ENCODE measurements at regions not wholly inside any gene's neighbourhood (a gene's known extent, or its start where the extent isn't known, plus 50 kb on each side); places are given as distances from the start of the nearest gene placed in this dataset.

- DNase-seq (ENCODE audit: low spot score): no peak
Measured at GRCh38 chr5:67413721-67414120, 217.1 kb upstream of the CD180 start.

DNA sequence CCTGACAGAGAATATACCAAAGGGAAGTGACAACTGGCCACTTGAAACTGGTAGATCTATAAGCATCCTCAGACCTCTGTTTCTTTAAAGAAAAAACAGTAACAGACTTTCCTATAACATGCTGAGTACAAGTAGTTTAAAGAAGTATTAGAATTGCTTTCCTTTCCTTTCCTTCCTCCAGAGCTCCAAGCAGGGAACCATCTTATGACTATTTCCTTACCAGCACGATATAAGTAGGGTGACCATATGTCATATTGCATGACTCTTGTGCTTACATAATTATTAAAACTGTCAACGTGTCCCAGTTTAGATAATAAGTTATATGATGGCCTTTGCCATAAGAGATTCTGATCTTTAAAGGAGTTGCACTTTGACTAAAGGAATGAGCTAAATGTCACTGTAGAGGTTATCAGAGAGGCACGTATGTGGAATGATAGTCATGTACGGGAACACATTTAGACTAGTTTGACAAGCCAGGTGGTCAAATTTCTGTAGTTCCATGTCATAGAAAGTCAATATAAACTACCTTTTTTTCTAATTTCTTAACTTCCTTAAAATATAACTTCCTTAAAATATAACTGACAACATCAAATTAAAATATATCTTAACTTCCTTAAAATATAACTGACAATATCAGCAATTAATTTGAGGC, 212.7 kb upstream of the CD180 start:
- no peak for DNase-seq (ENCODE audit: low spot score)

DNA sequence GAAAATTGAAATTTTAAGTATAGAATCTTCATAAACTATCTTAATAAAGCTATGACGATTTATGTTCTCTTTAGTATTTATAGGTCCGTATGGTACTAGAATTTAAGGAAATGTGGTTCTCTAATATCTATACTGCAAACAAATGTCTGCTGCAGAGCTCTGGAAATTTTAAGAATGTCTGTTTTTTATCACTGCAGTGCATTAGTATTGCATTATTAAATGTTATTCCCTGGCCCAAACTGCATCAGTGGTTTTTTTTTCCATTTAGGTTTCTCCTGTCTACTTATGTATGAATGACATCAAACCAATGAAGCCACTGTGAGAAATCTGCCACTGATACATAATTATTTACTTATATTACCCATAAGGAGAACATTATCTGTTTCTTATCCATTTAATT, 211.4 kb upstream of the CD180 start:
- DNase-seq (ENCODE audit: low spot score): no peak

- DNase-seq (ENCODE audit: low spot score): no peak
Measured at GRCh38 chr5:67405755-67406154, 209.2 kb upstream of the CD180 start.

DNA sequence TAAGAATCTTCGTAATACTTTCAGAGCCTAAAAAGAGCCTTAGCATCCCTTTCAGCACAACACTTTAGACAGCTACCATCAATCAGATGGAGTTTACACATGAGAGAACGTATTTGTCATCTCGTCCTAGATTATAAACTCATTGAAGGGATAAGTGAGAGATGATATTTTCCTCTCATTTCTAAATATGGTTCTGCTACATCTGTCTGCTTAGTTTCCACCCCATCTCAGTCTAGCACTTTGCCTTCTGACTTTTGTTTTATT, 208.4 kb upstream of the CD180 start:
- no peak for DNase-seq (ENCODE audit: low spot score)

DNA sequence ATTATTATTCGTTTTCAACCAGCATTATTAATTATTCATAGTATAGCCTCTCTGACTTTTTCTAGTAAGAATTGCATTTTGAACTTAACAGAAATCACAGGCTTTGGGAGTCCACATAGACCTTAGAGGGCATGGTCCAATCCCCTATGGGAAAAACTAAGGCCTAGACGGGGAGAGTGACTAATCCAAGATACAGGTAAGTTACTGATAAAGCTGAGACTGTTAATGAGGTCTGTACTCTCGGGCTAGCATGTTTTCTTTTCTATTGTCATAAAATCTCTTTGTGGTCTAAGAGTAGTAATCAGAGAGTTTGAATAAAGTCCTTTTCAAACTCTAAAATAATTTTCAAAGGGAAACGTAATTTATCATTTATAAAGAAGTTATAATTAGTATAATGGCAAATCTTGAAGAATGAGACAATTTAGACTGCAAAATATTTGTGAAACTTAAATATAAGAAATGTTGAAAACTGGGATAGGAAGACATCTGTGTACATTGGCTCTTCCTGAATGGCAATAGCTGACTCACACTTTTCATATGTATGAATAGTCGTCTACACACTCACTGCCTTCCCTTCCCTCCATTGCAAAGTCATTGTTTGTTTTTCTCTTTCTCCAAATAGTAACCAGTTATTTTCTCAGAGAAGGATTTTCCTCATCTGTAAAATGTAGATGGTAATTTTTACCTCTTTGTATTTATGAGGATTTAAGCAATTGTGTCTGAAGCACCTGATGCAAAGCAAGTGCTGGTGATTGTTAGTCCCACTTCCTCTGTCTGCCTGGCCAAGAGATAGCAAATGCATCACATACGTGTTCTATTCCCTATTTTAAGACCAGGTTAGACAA, 207.9 kb upstream of the CD180 start:
- DNase-seq (ENCODE audit: low spot score): no peak

DNA sequence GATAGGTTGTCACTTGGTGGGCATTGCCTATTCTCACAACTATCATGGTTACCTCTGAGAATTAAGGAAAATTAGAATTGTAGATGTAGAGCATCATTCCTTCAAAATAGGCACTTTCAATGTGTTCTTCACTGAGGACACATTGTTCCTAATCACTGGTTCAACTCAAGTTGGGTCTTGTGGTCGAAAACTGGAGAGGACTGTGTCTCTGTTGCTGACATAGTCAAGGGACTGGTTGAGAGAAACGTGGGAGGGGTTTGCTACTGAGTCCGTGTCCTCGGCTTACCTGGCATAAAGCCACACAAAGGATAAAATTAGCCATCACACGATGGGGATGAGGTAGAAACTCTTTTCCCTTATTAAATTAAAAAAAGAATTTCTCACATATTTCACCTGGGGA, 205.9 kb upstream of the CD180 start:
- no peak for DNase-seq (ENCODE audit: low spot score)

- DNase-seq (ENCODE audit: low spot score): no peak
Measured at GRCh38 chr5:67401172-67401571, 204.6 kb upstream of the CD180 start.

DNA sequence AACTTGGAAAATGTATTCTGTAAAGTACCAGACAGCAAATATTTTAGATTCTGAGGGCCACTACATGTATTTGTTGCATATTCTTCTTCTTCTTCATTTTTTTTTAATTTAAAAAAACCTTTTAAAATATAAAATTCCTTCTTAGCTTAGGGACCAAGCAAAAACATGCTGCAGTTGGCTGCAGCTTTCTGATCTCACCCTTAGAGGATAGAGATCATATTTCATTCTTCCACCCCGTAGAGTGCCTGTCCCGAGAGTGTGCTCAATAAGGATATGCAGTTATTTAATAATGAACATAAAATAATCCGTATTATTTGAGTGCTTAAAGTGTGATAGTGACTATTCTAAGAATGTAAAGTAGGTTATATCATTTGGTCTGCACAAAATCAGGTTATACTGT, 204.2 kb upstream of the CD180 start:
- DNase-seq (ENCODE audit: low spot score): no peak

DNA sequence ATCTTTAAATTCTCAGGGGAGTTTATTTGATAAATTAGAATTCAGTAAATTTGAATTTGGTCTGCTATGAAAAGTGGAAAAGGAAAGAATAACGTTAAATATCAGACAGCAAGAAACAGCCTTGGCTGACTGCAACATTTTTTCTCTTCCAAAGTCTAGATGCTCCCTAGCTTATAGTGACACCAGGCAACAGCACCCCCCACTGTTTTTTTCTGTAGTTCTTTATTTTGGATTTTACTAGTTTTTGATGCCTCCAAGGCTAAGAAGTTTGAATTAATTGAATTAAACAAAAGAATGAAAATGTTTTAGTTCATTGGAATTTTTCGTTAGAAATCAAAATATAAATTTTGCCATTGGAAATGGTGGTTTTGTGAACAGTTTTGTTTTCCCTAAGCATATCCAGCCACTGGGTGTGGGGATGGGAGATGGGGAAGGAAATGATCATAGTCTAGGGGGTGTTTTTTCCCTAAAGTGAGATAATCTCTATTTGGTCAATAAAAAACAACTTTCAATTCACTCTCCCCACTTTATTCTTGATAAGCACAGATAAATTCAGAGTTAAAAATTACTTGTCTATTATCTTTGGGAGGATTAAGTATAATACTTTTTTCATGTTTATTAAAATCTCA, 199.3 kb upstream of the CD180 start:
- no peak for DNase-seq (ENCODE audit: low spot score)

- DNase-seq (ENCODE audit: low spot score): no peak
Measured at GRCh38 chr5:67393211-67393610, 196.6 kb upstream of the CD180 start.

GRCh38 chr5:67390935-67391334, 194.3 kb upstream of the CD180 start:
- no peak for DNase-seq (ENCODE audit: low spot score)

DNA sequence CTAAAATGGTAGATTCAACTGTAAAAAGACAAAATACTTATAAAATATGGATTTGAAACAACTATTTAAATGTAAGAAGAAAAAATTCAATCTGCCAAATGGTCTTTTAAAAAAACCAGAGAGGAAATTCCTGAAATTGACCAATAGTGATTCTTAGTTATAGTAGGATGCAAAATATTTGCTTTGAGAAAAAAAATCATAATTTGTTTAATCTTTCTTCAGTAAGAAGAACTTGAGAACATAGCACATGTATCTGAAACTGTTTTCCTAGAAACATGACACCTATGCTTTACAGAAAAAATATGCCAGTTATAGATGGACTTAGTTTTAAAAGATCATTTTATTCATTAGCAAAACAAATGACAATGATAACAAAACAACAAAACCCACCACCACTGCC, 186.9 kb upstream of the CD180 start:
- no peak for DNase-seq (ENCODE audit: low spot score)

DNA sequence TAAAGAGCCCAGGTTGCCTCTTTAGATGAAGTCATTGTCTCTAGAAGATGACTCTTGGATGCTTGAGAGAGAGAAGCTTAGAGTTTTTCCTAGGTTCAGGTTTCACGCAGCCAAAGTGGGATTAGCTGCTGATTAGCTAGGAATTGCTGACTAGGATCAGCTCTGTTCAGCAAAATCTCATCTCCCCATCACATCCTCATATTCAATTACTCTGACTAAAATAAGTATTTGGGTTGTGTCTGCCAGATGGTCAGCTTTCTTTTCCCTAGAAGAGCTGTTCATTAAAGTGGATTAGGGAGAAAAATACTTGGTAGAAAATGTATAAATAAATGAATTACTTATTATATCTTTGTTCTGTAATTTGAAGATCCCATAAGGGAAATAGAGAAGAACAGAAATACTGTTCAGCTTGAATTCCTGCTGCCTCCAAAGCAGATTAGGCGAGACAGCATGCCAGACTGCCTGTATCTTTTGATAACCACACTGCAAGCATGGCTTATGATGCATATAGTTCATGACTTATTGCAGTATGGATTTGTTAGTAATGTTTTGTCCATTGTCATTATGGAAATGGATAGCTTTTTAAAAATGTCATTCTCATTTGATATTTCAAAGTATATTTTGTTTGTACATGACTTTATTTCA, 184.8 kb upstream of the CD180 start:
- DNase-seq (ENCODE audit: low spot score): no peak

DNA sequence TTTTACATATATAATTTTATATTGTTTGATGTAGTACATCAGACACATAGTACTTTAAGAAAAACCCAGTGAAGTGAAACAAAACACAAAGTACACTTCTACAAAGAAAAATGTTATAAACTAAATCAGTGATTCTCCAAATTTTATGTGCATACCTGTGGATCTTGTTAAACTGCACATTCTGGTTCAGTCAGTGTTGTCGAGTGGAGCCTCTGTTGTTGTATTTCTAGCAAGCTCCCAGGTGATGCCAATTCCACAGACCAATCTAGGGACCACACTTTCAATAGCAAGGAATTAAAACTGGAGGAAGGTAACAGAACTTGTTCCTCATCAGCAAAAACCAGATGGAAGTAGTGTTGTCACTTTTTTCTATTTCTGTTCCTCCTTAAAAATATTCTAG, 183.8 kb upstream of the CD180 start:
- DNase-seq (ENCODE audit: low spot score): no peak

DNA sequence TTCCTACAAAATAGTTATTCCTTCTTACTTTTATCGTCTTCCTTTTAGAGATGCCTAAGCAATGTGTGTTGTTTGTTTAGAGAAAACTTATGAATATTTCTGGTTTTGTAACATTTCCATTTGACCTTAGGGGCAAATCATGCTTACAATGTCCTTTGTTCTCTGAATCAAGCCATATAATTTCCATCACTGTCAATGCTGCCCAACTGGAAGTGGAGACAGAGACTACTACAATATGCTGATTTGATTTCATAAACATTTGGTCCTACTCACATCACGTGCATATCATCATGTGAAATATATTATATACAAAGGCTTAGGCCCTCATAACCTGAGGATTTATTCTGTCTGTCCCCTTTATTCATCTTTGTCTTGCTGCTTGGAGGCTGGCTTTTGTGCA, 183.2 kb upstream of the CD180 start:
- DNase-seq (ENCODE audit: low spot score): no peak

DNA sequence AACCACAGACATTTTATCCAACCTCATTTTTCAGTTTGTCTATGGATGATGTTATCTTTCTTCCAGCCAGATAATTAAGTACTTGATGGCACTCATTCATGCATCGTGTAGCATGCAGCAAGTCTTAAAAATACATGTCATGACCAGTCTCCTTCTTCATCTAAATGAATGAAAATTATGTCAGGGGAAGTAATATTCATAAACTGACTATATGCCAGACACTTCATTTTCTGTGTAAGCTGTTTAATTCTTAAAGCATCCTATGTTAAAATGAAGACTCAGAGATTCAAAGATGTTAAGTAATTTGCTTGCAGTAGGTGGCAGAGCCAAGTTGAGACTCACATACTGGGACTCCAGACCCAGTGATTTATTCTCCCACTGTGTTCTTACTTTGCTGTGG, 181.7 kb upstream of the CD180 start:
- no peak for DNase-seq (ENCODE audit: low spot score)

DNA sequence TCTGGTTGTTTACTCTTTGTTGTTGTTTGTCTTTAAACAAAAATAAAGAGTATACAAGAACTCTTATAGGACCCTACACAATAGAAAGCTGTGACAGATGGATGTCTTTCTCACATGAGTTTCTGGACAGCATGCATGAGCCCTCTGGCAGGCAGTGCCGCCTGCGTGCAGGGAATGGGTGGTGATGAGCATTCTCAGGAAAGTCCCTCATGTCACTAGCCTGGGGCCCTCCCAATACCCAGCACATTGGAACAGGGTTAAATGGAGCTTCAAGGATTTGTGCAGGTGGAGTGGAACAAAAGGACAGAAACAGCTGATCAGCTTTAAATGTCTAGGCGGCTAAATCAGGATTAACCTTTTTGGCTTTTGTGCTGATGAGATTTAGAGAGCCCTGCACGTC, 181.0 kb upstream of the CD180 start:
- no peak for DNase-seq (ENCODE audit: low spot score)

- no peak for DNase-seq (ENCODE audit: low spot score)
Measured at GRCh38 chr5:67375606-67376005, 179.0 kb upstream of the CD180 start.

DNA sequence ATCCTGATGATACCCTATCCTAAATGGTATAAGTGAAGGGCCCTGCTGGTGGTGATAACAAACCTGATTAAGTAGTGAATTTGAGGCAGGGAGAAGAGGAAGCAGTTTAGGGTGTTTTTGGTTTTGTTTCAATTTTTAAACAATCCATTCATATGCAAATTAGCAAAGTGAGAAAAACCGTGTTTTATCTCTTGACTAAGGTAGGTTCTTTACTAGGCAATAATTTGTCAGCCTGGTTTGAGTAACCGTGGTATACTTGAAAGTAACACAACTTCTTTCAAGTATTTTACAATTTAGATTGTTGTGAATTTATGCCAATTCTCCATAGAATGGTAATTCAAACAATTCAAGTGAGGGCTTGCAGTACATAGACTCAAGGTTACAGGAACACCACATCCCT, 177.8 kb upstream of the CD180 start:
- DNase-seq (ENCODE audit: low spot score): no peak

DNA sequence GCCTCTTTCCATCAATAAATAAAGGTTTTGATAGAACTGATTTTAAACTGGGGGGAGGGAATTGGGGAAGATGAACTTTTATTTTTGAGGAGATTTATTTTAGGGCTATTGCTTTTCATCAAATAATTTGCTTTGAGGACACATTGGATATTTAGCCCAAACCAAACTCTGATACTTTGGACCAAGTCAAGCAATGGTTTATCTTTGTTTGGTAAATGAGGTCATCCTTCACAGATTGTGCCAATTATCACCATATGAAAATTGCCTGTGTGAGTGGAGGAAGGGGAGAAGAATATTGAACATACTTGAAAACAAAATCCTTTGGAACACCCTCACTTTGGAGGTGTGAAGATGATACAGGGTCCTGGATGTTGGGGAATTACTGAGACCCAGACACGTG, 176.9 kb upstream of the CD180 start:
- DNase-seq (ENCODE audit: low spot score): no peak

DNA sequence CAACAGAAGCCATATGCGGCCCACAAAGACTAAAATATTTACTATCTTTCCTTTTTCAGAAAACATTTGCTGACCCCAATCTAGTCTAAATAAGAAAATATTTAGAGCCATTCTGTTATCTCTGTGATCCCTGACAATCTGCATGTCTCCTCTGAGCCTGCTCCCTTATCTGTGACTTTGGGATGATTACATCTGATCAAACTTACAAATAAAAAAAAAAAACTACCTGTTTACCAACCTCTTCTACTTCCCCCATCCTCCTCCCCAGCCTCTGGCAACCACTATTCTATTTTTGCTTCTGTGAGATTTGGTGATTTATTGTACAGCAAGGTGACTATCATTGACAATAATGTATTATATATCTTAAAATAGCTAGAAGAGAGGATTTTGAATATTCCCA, 176.3 kb upstream of the CD180 start:
- DNase-seq (ENCODE audit: low spot score): no peak

- no peak for DNase-seq (ENCODE audit: low spot score)
Measured at GRCh38 chr5:67371924-67372323, 175.3 kb upstream of the CD180 start.
